Ovary (tissue), 7 donors: ENCODE measurements at regions not wholly inside any gene's neighbourhood (a gene's known extent, or its start where the extent isn't known, plus 50 kb on each side); places are given as distances from the start of the nearest gene placed in this dataset.

ENCODE experiments used
- DNase-seq, 5 donors: peaks; one replicate each; pipeline ENCODE4 v3.0.0-alpha.2; 2019 to 2020
- H3K27ac ChIP-seq, 2 donors: fragments of 200-600 bp; one replicate each; pipeline versions ENCODE4 v1.5.1 to v1.8.0; 2019 to 2022
- H3K27me3 ChIP-seq: fragments of 200-600 bp; one replicate; pipeline ENCODE4 v1.8.0; 2022
- H3K36me3 ChIP-seq: fragments of 200-600 bp; sonication (generic); one replicate; pipeline ENCODE4 v1.5.1; 2019
- H3K4me1 ChIP-seq: one replicate; pipeline ENCODE4 v1.8.1; 2013; ENCODE audit warnings: mild to moderate bottlenecking, moderate library complexity; ENCODE audit not compliant: insufficient read depth
- H3K4me3 ChIP-seq: fragments of 200-600 bp; sonication (generic); one replicate; pipeline ENCODE4 v1.5.1; 2017
- H3K9me3 ChIP-seq, 2 donors: fragments of 200-600 bp in 1 of 2; sonication (generic) in 1 of 2; one replicate each; pipeline versions ENCODE4 v1.5.1 to v1.8.1; 2013 to 2019; ENCODE audit warnings: mild to moderate bottlenecking in 1 of 2, moderate library complexity in 1 of 2
- EP300 ChIP-seq: sonication (generic); formaldehyde crosslinking; IDR thresholded peaks from one replicate; pipeline ENCODE4 v1.6.1; 2017; ENCODE audit warnings: antibody characterized with exemption
- POLR2A ChIP-seq: fragments of 450-650 bp; IDR thresholded peaks from one replicate; pipeline ENCODE4 v1.6.1; 2017; ENCODE audit warnings: antibody characterized with exemption, mild to moderate bottlenecking, moderate library complexity
- WGBS, 3 donors: extraction: QIAGEN DNeasy Blood & Tissue Kit in 1 of 3; methylation state at CpG; one replicate each; pipeline versions ENCODE4 v1.1.5 to v1.1.7; 2013 to 2017; 5-methylcytosine and 5-hydroxymethylcytosine counted together
- intact Hi-C, 4 donors: fragments of 100-400 bp; cut with DNase I; formaldehyde crosslinking; loops; one replicate each; pipeline versions ENCODE4 v1.11.0 to v1.15.1; 2022 to 2023
- TF ChIP-seq, protein P1 (sequence below), 3 donors: fragments of 450-650 bp in 2 of 3; fragments of 200-600 bp in 1 of 3; IDR thresholded peaks; one replicate each; pipeline versions ENCODE4 v1.5.1 to v1.8.0; 2016 to 2022; ENCODE audit warnings: antibody characterized with exemption in 3 of 3, mild to moderate bottlenecking in 1 of 3
- donor health status: DM: no; HTN: no; CAD: no; lungs with moderate emphysema.
- donor health status: DM: no; HTN: no; CAD: no.
- donor health status: Bipolar disorder and iron deficiency.
- donor health status: DM: no; HTN: no; CAD: no.
- donor health status: DM: yes; HTN: yes; CAD: no.

DNA sequence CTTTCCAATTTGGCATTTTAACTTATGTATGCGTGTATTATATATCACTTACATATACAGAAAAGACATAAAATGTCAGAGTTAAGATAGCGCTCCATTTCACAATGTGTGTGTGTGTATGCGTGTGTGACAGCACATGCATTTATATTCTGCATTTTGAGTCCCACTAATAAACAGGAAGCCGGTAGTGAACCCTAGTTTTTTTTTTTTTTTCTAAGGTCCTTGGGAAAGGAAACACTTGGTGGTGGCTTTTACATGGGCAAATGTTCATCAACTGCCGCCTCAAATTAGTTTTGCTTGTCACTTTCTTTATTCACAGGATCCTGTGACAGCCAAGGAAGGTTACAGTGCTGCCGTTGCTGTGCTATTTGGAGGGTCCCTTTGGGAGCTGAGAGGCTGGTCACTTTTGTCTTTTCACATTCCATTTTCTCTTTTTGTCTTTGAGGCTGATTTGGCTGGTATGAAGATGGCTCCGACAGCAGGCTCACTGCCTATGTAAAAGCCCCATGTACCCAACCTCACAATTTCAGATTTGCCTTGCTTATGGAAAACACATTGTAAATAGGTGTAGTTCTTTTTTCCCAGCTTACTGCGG lies 298.9 kb downstream of the CSNK1G3 start:
- DNase-seq = no peak
- H3K27ac ChIP-seq = no peak overlapping the region
- intact Hi-C loops = no loop called here
- H3K4me1 ChIP-seq = peaks cover 4% of the 10 kb centered on the region
- H3K27me3 ChIP-seq = no peaks in the 10 kb centered on the region
- 84 to 94% (median 91%) methylated on average over 8 of the region's 8 CpGs for WGBS, 3 donors
- TF ChIP-seq, protein P1, sequence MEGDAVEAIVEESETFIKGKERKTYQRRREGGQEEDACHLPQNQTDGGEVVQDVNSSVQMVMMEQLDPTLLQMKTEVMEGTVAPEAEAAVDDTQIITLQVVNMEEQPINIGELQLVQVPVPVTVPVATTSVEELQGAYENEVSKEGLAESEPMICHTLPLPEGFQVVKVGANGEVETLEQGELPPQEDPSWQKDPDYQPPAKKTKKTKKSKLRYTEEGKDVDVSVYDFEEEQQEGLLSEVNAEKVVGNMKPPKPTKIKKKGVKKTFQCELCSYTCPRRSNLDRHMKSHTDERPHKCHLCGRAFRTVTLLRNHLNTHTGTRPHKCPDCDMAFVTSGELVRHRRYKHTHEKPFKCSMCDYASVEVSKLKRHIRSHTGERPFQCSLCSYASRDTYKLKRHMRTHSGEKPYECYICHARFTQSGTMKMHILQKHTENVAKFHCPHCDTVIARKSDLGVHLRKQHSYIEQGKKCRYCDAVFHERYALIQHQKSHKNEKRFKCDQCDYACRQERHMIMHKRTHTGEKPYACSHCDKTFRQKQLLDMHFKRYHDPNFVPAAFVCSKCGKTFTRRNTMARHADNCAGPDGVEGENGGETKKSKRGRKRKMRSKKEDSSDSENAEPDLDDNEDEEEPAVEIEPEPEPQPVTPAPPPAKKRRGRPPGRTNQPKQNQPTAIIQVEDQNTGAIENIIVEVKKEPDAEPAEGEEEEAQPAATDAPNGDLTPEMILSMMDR (IDR thresholded peaks at IDR 0.05) = no peak
- no peak for TF ChIP-seq POLR2A
- no peak for TF ChIP-seq EP300
- no peaks in the 10 kb centered on the region for H3K9me3 ChIP-seq
- H3K36me3 ChIP-seq = no peaks in the 10 kb centered on the region
- no peak overlapping the region for H3K4me3 ChIP-seq

DNA sequence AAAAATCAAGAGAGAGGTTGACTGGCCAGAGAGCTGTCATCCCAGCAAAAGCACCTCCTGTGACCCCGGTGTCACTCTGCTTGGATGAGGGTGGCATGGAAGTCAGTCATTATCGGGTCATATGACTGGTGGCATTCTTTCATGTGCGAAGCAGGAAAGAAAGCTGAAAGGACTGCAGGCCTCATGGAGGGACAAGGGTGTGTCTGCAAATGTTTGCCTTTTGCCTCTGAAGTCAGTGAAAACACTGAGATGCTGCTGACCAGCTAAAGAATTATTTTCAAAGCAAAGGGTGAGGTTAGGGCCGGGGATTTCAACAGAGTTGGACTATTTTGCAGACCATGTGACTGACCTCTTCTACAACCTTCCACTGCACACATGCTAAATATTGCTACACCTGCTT lies 298.3 kb downstream of the CSNK1G3 start:
- intact Hi-C loops = no loop called here
- Histone ChIP-seq H3K4me3 (no peak overlapping the region), H3K36me3 (no peaks in the 10 kb centered on the region), H3K9me3 (no peaks in the 10 kb centered on the region), H3K27ac (no peak overlapping the region), H3K27me3 (no peaks in the 10 kb centered on the region), H3K4me1 (peaks cover 4% of the 10 kb centered on the region)
- DNase-seq = no peak
- WGBS, 3 donors = 25 to 53% (median 50%) methylated on average over 4 of the region's 4 CpGs
- TF ChIP-seq EP300 (no peak), POLR2A (no peak)
- TF ChIP-seq, protein P1 (IDR thresholded peaks at IDR 0.05) = no peak

DNA sequence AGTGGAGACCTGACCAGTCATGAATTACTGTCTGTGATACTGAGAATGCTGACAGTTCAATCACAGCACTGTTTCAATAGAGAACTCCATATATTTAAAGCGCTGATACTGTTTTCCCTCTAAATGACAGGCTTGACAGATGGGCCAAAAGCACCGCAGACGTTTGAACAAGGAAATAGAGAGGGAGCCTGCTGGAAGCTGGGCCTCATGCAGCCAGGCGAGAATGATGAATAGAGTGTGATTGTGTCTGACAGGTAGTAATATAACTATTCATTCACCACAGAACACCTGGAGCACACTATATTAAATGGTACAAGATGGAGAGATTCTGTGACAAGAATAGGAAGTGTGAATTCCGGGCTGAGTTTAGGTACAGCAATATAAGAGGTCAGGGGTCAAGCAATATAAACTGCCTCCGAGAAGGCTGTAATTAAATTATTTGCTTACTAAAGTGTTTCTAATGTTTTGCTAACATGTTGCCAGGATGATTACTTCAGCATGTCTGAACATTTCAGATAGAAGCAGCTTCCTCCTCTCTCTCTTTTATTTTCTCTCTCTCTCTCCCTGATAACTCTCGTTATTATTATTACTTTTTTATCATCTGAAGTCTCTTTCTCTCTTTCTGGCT lies 297.7 kb downstream of the CSNK1G3 start:
- intact Hi-C loops = no loop called here
- Histone ChIP-seq H3K27ac (no peak overlapping the region), H3K4me3 (no peak overlapping the region), H3K36me3 (no peaks in the 10 kb centered on the region), H3K27me3 (no peaks in the 10 kb centered on the region), H3K4me1 (peaks cover 4% of the 10 kb centered on the region), H3K9me3 (no peaks in the 10 kb centered on the region)
- 52 to 53% (median 53%) methylated on average over 7 of the region's 7 CpGs for WGBS, 3 donors
- no peak for DNase-seq
- no peak for TF ChIP-seq POLR2A
- TF ChIP-seq, protein P1 (IDR thresholded peaks at IDR 0.05) = no peak

DNA sequence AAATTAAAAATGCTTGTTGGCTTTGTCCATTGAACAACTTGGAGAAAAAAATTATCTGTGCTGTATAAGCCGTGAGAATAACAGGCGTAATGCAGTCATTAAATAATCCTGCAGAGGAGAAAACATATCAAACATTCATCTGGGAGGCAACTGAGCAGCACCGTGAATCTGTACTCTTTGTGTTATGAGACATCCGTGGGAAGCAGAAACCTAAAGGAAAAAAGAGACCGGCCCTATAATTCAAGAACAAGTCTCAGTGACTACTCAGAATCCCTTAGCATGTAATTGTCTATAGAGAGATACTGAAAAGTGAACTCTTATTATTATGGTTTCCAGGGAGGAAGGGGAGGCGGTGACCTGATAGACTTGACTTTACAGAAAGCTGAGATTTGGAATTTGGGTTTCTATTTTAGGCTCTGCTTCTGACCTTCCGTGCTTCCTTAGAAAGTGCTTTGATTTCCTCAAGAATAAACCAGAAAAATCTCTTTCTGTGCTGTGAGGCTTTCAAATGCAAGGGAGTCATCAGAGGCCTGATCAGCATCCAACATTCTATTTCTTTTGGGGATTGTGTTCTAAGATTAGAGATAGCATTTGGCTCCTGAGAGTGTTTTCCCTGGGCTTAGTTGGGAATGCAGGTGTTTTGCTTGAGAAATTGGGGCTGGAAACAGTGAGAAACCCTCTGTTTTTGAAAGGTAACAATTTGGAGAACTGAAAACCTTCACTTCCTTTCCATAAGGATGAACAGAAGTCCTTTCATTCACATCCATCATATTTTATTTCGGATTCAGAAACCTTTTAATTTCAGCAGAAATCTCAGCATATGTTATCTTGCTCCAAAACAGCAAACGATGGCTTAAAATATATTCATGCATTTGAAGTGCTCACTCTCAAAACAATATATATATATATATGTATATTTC lies 296.7 kb downstream of the CSNK1G3 start:
- no peak for DNase-seq
- Histone ChIP-seq H3K27me3 (no peaks in the 10 kb centered on the region), H3K4me1 (peaks cover 2% of the 10 kb centered on the region), H3K9me3 (no peaks in the 10 kb centered on the region), H3K36me3 (no peaks in the 10 kb centered on the region), H3K27ac (no peak overlapping the region), H3K4me3 (no peak overlapping the region)
- TF ChIP-seq, protein P1 (IDR thresholded peaks at IDR 0.05) = no peak
- TF ChIP-seq POLR2A (no peak), EP300 (no peak)
- 54 to 58% (median 55%) methylated on average over 9 of the region's 9 CpGs for WGBS, 3 donors
- intact Hi-C loops = no loop called here
